Gastroesophageal sphincter (tissue), 4 donors: ENCODE measurements at regions not wholly inside any gene's neighbourhood (a gene's known extent, or its start where the extent isn't known, plus 50 kb on each side); places are given as distances from the start of the nearest gene placed in this dataset.

Source experiments
- ATAC-seq: fragments of 150-250 bp; one replicate; pipeline ENCODE4 v1.9.1; 2016; ENCODE audit warnings: mild to moderate bottlenecking, moderate library complexity
- H3K27ac ChIP-seq, 4 donors: fragments of 200-600 bp; sonication (generic) in 3 of 4; 1 replicate in 3 of 4; 2 replicates in 1 of 4; pipeline ENCODE4 v1.5.1; 2016 to 2019
- H3K27me3 ChIP-seq: fragments of 200-600 bp; sonication (generic); one replicate; pipeline ENCODE4 v1.5.1; 2019
- H3K36me3 ChIP-seq, 2 donors: fragments of 200-600 bp; sonication (generic); one replicate each; pipeline ENCODE4 v1.5.1; 2019; ENCODE audit warnings: control low read depth in 1 of 2
- H3K4me1 ChIP-seq, 3 donors: fragments of 200-600 bp; sonication (generic); 1 replicate in 2 of 3; 2 replicates in 1 of 3; pipeline ENCODE4 v1.5.1; 2016 to 2019; ENCODE audit warnings: control low read depth in 2 of 3
- H3K4me3 ChIP-seq, 2 donors: fragments of 200-600 bp; sonication (generic); one replicate each; pipeline ENCODE4 v1.5.1; 2019; ENCODE audit warnings: mild to moderate bottlenecking in 1 of 2, moderate library complexity in 1 of 2
- H3K9me3 ChIP-seq, 3 donors: fragments of 200-600 bp; sonication (generic); one replicate each; pipeline ENCODE4 v1.5.1; 2017 to 2019; ENCODE audit warnings: control low read depth in 2 of 3
- CTCF ChIP-seq, 4 experiments: fragments of 200-600 bp in 2 of 4; fragments of 450-650 bp in 2 of 4; sonication (generic) in 1 of 4; IDR thresholded peaks; one replicate each; pipeline ENCODE4 v1.5.1; 2017 to 2019; ENCODE audit warnings: antibody characterized with exemption in 4 of 4, mild to moderate bottlenecking in 2 of 4, moderate library complexity in 2 of 4
- EP300 ChIP-seq: sonication (generic); formaldehyde crosslinking; IDR thresholded peaks from one replicate; pipeline ENCODE4 v1.6.1; 2017; ENCODE audit warnings: antibody characterized with exemption, mild to moderate bottlenecking
- POLR2A ChIP-seq, 2 donors: fragments of 450-650 bp; IDR thresholded peaks; one replicate each; pipeline ENCODE4 v1.6.1; 2017; ENCODE audit warnings: antibody characterized with exemption in 2 of 2, mild to moderate bottlenecking in 2 of 2, moderate library complexity in 1 of 2
- POLR2AphosphoS5 ChIP-seq: sonication (generic); formaldehyde crosslinking; IDR thresholded peaks from one replicate; pipeline ENCODE4 v1.6.1; 2017; ENCODE audit warnings: antibody characterized with exemption
- WGBS, 2 donors: methylation state at CpG; one replicate each; pipeline ENCODE4 v1.1.5; 2018; ENCODE audit warnings: low coverage in 1 of 2; 5-methylcytosine and 5-hydroxymethylcytosine counted together

- Histone ChIP-seq H3K27ac (no peak overlapping the region), H3K9me3 (no peaks in the 10 kb centered on the region), H3K36me3 (no peaks in the 10 kb centered on the region), H3K27me3 (no peaks in the 10 kb centered on the region), H3K4me3 (no peak overlapping the region), H3K4me1 (peaks cover 0 to 21% (median 0%) of the 10 kb centered on the region in 3 donors)
- 82 to 87% methylated on average over 2 of the region's 2 CpGs for WGBS, 2 donors
- no peak for ATAC-seq
- TF ChIP-seq CTCF (IDR thresholded peaks at IDR 0.05) (no peak), POLR2A (IDR thresholded peaks at IDR 0.05) (no peak), POLR2AphosphoS5 (no peak), EP300 (no peak)
Measured at GRCh38 chr4:175997291-175997690, 68.3 kb upstream of the WDR17 start.

- no peaks in the 10 kb centered on the region for H3K9me3 ChIP-seq
- no peak overlapping the region for H3K4me3 ChIP-seq
- no peaks in the 10 kb centered on the region for H3K27me3 ChIP-seq
- peaks cover 0 to 21% (median 0%) of the 10 kb centered on the region in 3 donors for H3K4me1 ChIP-seq
- H3K36me3 ChIP-seq: no peaks in the 10 kb centered on the region
- no peak overlapping the region for H3K27ac ChIP-seq
- ATAC-seq: no peak
- TF ChIP-seq POLR2A (IDR thresholded peaks at IDR 0.05) (no peak), EP300 (no peak), CTCF (IDR thresholded peaks at IDR 0.05) (no peak), POLR2AphosphoS5 (no peak)
Measured at GRCh38 chr4:175998782-175999181, 66.9 kb upstream of the WDR17 start.

GRCh38 chr4:175999944-176000343, 65.7 kb upstream of the WDR17 start:
- ATAC-seq: no peak
- Histone ChIP-seq H3K4me1 (peaks cover 0 to 21% (median 0%) of the 10 kb centered on the region in 3 donors), H3K27ac (peak overlapping the region; percentile 68 to 93 (median 90)), H3K9me3 (no peaks in the 10 kb centered on the region), H3K36me3 (no peaks in the 10 kb centered on the region), H3K27me3 (no peaks in the 10 kb centered on the region), H3K4me3 (peak overlapping the region in 1 of 2 donors; percentile 74)
- TF ChIP-seq POLR2AphosphoS5: no peak
- TF ChIP-seq EP300: no peak
- no peak for TF ChIP-seq CTCF (IDR thresholded peaks at IDR 0.05)
- no peak for TF ChIP-seq POLR2A (IDR thresholded peaks at IDR 0.05)
- 50 to 67% methylated on average over 2 of the region's 2 CpGs for WGBS, 2 donors

GRCh38 chr4:176001151-176002006, 64.3 kb upstream of the WDR17 start:
- TF ChIP-seq POLR2A (IDR thresholded peaks at IDR 0.05): no peak
- no peak for TF ChIP-seq CTCF (IDR thresholded peaks at IDR 0.05)
- TF ChIP-seq POLR2AphosphoS5: no peak
- TF ChIP-seq EP300: no peak
- Histone ChIP-seq H3K27me3 (no peaks in the 10 kb centered on the region), H3K36me3 (no peaks in the 10 kb centered on the region), H3K4me1 (peaks cover 0 to 21% (median 0%) of the 10 kb centered on the region in 3 donors), H3K27ac (peak overlapping the region; percentile 68 to 93 (median 90)), H3K4me3 (peak overlapping the region; percentile 62 to 74), H3K9me3 (no peaks in the 10 kb centered on the region)
- WGBS, 2 donors: 0% methylated on average over 9 to 22 of the region's 41 CpGs
- ATAC-seq: peak; percentile 65
